ENCODE measurements at regions not wholly inside any gene's neighbourhood (a gene's known extent, or its start where the extent isn't known, plus 50 kb on each side); places are given as distances from the start of the nearest gene placed in this dataset.

GRCh38 chr15:97162805-97163495, 797.6 kb upstream of the ARRDC4 start:
- no peak for DNase-seq (ENCODE audit: low read depth, low spot score)

GRCh38 chr15:97165205-97165604, 795.3 kb upstream of the ARRDC4 start:
- no peak for DNase-seq (ENCODE audit: low read depth, low spot score)

- no peak for DNase-seq (ENCODE audit: low read depth, low spot score)
These were observed 791.6 kb upstream of the ARRDC4 start for GRCh38 chr15:97168704-97169475.

- no peak for DNase-seq (ENCODE audit: low read depth, low spot score)
These were observed 788.9 kb upstream of the ARRDC4 start for GRCh38 chr15:97171556-97171955.

GRCh38 chr15:97174886-97175540, 785.5 kb upstream of the ARRDC4 start:
- no peak for DNase-seq (ENCODE audit: low read depth, low spot score)

- no peak for DNase-seq (ENCODE audit: low read depth, low spot score)
These were observed 783.3 kb upstream of the ARRDC4 start for GRCh38 chr15:97177151-97177577.

- DNase-seq (ENCODE audit: low read depth, low spot score): no peak
These were observed 777.9 kb upstream of the ARRDC4 start for GRCh38 chr15:97182581-97182980.

GRCh38 chr15:97189162-97189780, 771.2 kb upstream of the ARRDC4 start:
- no peak for DNase-seq (ENCODE audit: low read depth, low spot score)

- no peak for DNase-seq (ENCODE audit: low read depth, low spot score)
These were observed 765.8 kb upstream of the ARRDC4 start for GRCh38 chr15:97194750-97195149.

- no peak for DNase-seq (ENCODE audit: low read depth, low spot score)
These were observed 764.2 kb upstream of the ARRDC4 start for GRCh38 chr15:97196048-97197014.

GRCh38 chr15:97199393-97200051, 761.0 kb upstream of the ARRDC4 start:
- no peak for DNase-seq (ENCODE audit: low read depth, low spot score)

- DNase-seq (ENCODE audit: low read depth, low spot score): no peak
These were observed 760.3 kb upstream of the ARRDC4 start for GRCh38 chr15:97200161-97200560.

GRCh38 chr15:97210277-97210676, 750.2 kb upstream of the ARRDC4 start:
- no peak for DNase-seq (ENCODE audit: low read depth, low spot score)

- no peak for DNase-seq (ENCODE audit: low read depth, low spot score)
These were observed 744.9 kb upstream of the ARRDC4 start for GRCh38 chr15:97215629-97216028.

- no peak for DNase-seq (ENCODE audit: low read depth, low spot score)
These were observed 736.3 kb upstream of the ARRDC4 start for GRCh38 chr15:97224191-97224641.

GRCh38 chr15:97234851-97235610, 725.5 kb upstream of the ARRDC4 start:
- no peak for DNase-seq (ENCODE audit: low read depth, low spot score)

GRCh38 chr15:97235611-97235985, 724.9 kb upstream of the ARRDC4 start:
- no peak for DNase-seq (ENCODE audit: low read depth, low spot score)

GRCh38 chr15:97236140-97236539, 724.4 kb upstream of the ARRDC4 start:
- DNase-seq (ENCODE audit: low read depth, low spot score): no peak

GRCh38 chr15:97237160-97237559, 723.3 kb upstream of the ARRDC4 start:
- no peak for DNase-seq (ENCODE audit: low read depth, low spot score)

GRCh38 chr15:97248376-97248775, 712.1 kb upstream of the ARRDC4 start:
- no peak for DNase-seq (ENCODE audit: low read depth, low spot score)
